HG02588 (cell line): ENCODE measurements at regions not wholly inside any gene's neighbourhood (a gene's known extent, or its start where the extent isn't known, plus 50 kb on each side); places are given as distances from the start of the nearest gene placed in this dataset.

Experiments used
- ATAC-seq: cut with Tn5 transposase; IDR thresholded peaks from one replicate; pipeline ENCODE4 v1.9.1; 2021; ENCODE audit warnings: mild to moderate bottlenecking, moderate library complexity; ENCODE audit not compliant: unreplicated experiment

GRCh38 chr3:194738254-194739093 is 52.8 kb downstream of the FAM43A start:
- no peak for ATAC-seq

- no peak for ATAC-seq
Measured at GRCh38 chr3:194739498-194740284, 54.0 kb downstream of the FAM43A start.

GRCh38 chr3:194740859-194741491 is 55.3 kb downstream of the FAM43A start:
- no peak for ATAC-seq

- ATAC-seq = no peak
Measured at GRCh38 chr3:194741916-194742315, 56.2 kb downstream of the FAM43A start.

GRCh38 chr3:194744826-194745225 is 59.1 kb downstream of the FAM43A start:
- ATAC-seq = no peak

GRCh38 chr3:194745422-194746184 is 59.9 kb downstream of the FAM43A start:
- no peak for ATAC-seq

- ATAC-seq = no peak
Measured at GRCh38 chr3:194748225-194748624, 62.5 kb downstream of the FAM43A start.

- no peak for ATAC-seq
Measured at GRCh38 chr3:194749631-194750490, 64.2 kb downstream of the FAM43A start.

GRCh38 chr3:194750491-194750828 is 64.8 kb downstream of the FAM43A start:
- ATAC-seq = no peak

GRCh38 chr3:194755671-194756459 is 70.2 kb downstream of the FAM43A start:
- no peak for ATAC-seq

GRCh38 chr3:194756460-194756779 is 70.7 kb downstream of the FAM43A start:
- no peak for ATAC-seq

GRCh38 chr3:194756791-194757325 is 71.2 kb downstream of the FAM43A start:
- no peak for ATAC-seq

- no peak for ATAC-seq
Measured at GRCh38 chr3:194757647-194758061, 72.0 kb downstream of the FAM43A start.

GRCh38 chr3:194758716-194759115 is 73.0 kb downstream of the FAM43A start:
- ATAC-seq = no peak

- no peak for ATAC-seq
Measured at GRCh38 chr3:194760494-194761137, 74.9 kb downstream of the FAM43A start.

- no peak for ATAC-seq
Measured at GRCh38 chr3:194761384-194761783, 75.7 kb downstream of the FAM43A start.

- ATAC-seq = no peak
Measured at GRCh38 chr3:194766845-194767244, 81.2 kb downstream of the FAM43A start.

- ATAC-seq = no peak
Measured at GRCh38 chr3:194767446-194768207, 81.9 kb downstream of the FAM43A start.
